Progenitor cell of endocrine pancreas (in vitro differentiated cells): ENCODE measurements at regions not wholly inside any gene's neighbourhood (a gene's known extent, or its start where the extent isn't known, plus 50 kb on each side); places are given as distances from the start of the nearest gene placed in this dataset.

Source experiments
- DNase-seq: peaks from one replicate; pipeline ENCODE4 v3.0.0; 2021; ENCODE audit warnings: low spot score; ENCODE audit not compliant: unreplicated experiment
- H3K27ac Mint-ChIP-seq: 2 replicates; pipeline ENCODE4 v1.8.0; 2021; ENCODE audit warnings: mild to moderate bottlenecking, moderate library complexity, mixed read lengths
- H3K27me3 Mint-ChIP-seq: 2 replicates; pipeline ENCODE4 v1.8.0; 2021; ENCODE audit warnings: mixed read lengths
- H3K36me3 Mint-ChIP-seq: 2 replicates; pipeline ENCODE4 v1.8.0; 2022; ENCODE audit warnings: mixed read lengths; ENCODE audit not compliant: insufficient read depth
- H3K4me1 Mint-ChIP-seq: 2 replicates; pipeline ENCODE4 v1.8.0; 2021; ENCODE audit warnings: low read depth, mixed read lengths
- H3K4me3 Mint-ChIP-seq: 2 replicates; pipeline ENCODE4 v1.8.0; 2021; ENCODE audit warnings: low read depth, mild to moderate bottlenecking, moderate library complexity, mixed read lengths
- H3K9me3 Mint-ChIP-seq: 2 replicates; pipeline ENCODE4 v1.8.0; 2021; ENCODE audit warnings: low read depth, mixed read lengths
- TF ChIP-seq, protein P1 (sequence below): fragments of 200-600 bp; sonication (generic); IDR thresholded peaks from one replicate; pipeline ENCODE4 v1.5.0; 2021; ENCODE audit warnings: antibody characterized with exemption, mild to moderate bottlenecking; ENCODE audit not compliant: unreplicated experiment

GRCh38 chr3:147030274-147030673 lies 376.1 kb downstream of the ZIC4 start:
- Mint-ChIP-seq H3K27ac (no peak overlapping the region), H3K9me3 (peaks cover 11% of the 10 kb centered on the region), H3K27me3 (no peaks in the 10 kb centered on the region), H3K4me1 (no peaks in the 10 kb centered on the region), H3K36me3 (no peaks in the 10 kb centered on the region), H3K4me3 (no peak overlapping the region)
- TF ChIP-seq, protein P1, sequence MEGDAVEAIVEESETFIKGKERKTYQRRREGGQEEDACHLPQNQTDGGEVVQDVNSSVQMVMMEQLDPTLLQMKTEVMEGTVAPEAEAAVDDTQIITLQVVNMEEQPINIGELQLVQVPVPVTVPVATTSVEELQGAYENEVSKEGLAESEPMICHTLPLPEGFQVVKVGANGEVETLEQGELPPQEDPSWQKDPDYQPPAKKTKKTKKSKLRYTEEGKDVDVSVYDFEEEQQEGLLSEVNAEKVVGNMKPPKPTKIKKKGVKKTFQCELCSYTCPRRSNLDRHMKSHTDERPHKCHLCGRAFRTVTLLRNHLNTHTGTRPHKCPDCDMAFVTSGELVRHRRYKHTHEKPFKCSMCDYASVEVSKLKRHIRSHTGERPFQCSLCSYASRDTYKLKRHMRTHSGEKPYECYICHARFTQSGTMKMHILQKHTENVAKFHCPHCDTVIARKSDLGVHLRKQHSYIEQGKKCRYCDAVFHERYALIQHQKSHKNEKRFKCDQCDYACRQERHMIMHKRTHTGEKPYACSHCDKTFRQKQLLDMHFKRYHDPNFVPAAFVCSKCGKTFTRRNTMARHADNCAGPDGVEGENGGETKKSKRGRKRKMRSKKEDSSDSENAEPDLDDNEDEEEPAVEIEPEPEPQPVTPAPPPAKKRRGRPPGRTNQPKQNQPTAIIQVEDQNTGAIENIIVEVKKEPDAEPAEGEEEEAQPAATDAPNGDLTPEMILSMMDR: no peak
- no peak for DNase-seq

DNA sequence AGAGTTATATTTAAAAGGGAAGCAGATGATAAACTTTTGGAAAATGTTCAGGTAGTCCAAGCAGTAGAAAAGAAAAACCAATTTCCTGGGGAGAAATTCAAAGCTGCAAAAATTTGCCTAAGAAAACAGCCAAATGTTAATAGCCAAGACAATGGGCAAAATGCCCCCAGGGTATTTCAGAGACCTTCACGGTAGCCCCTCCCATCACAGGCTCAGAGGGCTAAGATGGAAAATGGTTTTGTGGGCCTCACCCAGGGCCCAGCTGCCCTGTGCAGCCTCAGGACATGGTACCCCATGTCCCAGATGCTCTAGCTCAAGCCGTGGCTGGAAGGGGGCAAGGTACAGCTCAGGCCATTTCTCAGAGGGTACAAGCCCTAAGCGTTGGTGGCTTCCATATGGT lies 391.0 kb downstream of the ZIC4 start:
- DNase-seq: no peak
- H3K9me3 Mint-ChIP-seq: no peaks in the 10 kb centered on the region
- no peak overlapping the region for H3K4me3 Mint-ChIP-seq
- no peak overlapping the region for H3K27ac Mint-ChIP-seq
- H3K4me1 Mint-ChIP-seq: no peaks in the 10 kb centered on the region
- H3K27me3 Mint-ChIP-seq: no peaks in the 10 kb centered on the region
- no peaks in the 10 kb centered on the region for H3K36me3 Mint-ChIP-seq
- TF ChIP-seq, protein P1: no peak

DNA sequence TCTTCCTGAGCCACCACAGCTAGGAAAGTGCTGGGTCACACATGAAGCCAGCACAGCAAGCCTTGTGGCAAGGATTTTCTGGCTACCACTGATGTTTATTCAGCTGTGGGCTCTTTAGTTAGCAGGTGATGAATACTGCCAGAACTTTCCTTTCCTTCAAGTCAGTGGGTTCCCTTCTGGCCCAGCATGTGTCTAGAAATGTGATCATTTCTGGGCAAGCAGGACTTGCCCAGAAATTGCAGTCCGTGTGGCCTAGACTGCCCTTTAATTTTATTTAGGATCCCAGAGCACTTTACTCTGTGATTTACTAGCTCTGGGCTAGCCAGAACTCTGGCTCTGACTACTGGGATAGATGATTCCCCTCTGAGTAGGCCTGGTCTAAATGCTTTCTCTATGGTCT lies 397.5 kb downstream of the ZIC4 start:
- H3K4me1 Mint-ChIP-seq: no peaks in the 10 kb centered on the region
- no peaks in the 10 kb centered on the region for H3K9me3 Mint-ChIP-seq
- H3K4me3 Mint-ChIP-seq: no peak overlapping the region
- TF ChIP-seq, protein P1: no peak
- no peak for DNase-seq
- no peak overlapping the region for H3K27ac Mint-ChIP-seq
- no peaks in the 10 kb centered on the region for H3K27me3 Mint-ChIP-seq
- H3K36me3 Mint-ChIP-seq: no peaks in the 10 kb centered on the region

DNA sequence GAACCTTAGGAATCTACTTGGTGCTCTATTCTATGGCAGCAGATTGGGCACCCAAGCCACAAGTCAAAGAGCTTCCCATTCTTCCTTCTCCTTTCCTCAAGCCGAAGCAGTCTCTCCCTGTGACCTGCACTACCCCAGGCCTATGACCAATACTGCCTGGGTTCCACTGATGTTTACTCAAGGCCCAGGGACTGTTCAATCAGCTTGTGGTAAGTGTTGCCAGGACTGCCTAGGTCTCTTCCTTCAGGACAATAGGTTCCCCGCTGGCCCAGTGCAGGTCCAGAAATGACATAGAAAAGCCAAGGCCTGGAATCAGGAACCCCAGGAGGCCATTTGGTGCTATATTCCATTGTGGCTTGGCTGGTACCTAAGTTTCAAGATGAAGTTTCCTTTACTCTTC lies 397.9 kb downstream of the ZIC4 start:
- Mint-ChIP-seq H3K27me3 (no peaks in the 10 kb centered on the region), H3K36me3 (no peaks in the 10 kb centered on the region), H3K4me1 (no peaks in the 10 kb centered on the region), H3K4me3 (no peak overlapping the region), H3K9me3 (no peaks in the 10 kb centered on the region), H3K27ac (no peak overlapping the region)
- DNase-seq: no peak
- TF ChIP-seq, protein P1: no peak

DNA sequence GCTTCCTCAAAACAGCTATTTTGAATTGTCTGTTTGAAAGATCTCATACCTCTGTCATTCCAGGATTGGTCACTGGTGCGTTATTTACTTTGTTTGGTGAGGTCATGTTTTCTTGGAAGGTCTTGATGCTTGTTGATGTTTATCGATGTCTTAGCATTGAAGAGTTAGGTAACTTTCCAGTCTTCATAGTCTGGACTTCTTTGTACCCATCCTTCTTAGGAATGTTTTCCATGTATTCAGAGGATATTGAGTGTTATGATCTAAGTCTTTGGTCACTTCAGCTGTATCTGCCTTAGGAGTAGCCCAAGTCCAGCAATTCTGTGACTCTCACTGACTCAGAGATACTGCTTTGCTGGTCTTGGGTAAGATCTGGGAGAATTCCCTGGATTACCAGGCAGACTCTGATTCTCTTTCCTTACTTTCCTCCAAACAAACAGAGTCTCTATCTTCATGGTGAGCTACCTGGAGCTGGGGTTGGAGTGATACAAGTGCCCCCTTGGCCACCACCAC lies 398.6 kb downstream of the ZIC4 start:
- no peaks in the 10 kb centered on the region for H3K9me3 Mint-ChIP-seq
- no peak for DNase-seq
- H3K27ac Mint-ChIP-seq: no peak overlapping the region
- no peaks in the 10 kb centered on the region for H3K36me3 Mint-ChIP-seq
- H3K27me3 Mint-ChIP-seq: no peaks in the 10 kb centered on the region
- no peaks in the 10 kb centered on the region for H3K4me1 Mint-ChIP-seq
- H3K4me3 Mint-ChIP-seq: no peak overlapping the region
- TF ChIP-seq, protein P1: no peak
